Esophagus muscularis mucosa (tissue), 4 donors: ENCODE measurements at regions not wholly inside any gene's neighbourhood (a gene's known extent, or its start where the extent isn't known, plus 50 kb on each side); places are given as distances from the start of the nearest gene placed in this dataset.

Experiments used
- EP300 ChIP-seq: sonication (generic); formaldehyde crosslinking; IDR thresholded peaks from one replicate; pipeline ENCODE4 v1.6.1; 2017; ENCODE audit warnings: antibody characterized with exemption
- POLR2A ChIP-seq: fragments of 450-650 bp; IDR thresholded peaks from one replicate; pipeline ENCODE4 v1.6.1; 2017; ENCODE audit warnings: antibody characterized with exemption, moderate library complexity, mild to moderate bottlenecking, low read depth
- POLR2AphosphoS5 ChIP-seq, 2 donors: sonication (generic); formaldehyde crosslinking; IDR thresholded peaks; one replicate each; pipeline ENCODE4 v1.6.1; 2017; ENCODE audit warnings: antibody characterized with exemption in 2 of 2
- TF ChIP-seq, protein P1 (sequence below), 3 experiments: fragments of 200-600 bp in 2 of 3; fragments of 450-650 bp in 1 of 3; sonication (generic) in 2 of 3; IDR thresholded peaks; one replicate each; pipeline ENCODE4 v1.5.1; 2017 to 2019; ENCODE audit warnings: antibody characterized with exemption in 3 of 3, mild to moderate bottlenecking in 2 of 3, moderate library complexity in 1 of 3

DNA sequence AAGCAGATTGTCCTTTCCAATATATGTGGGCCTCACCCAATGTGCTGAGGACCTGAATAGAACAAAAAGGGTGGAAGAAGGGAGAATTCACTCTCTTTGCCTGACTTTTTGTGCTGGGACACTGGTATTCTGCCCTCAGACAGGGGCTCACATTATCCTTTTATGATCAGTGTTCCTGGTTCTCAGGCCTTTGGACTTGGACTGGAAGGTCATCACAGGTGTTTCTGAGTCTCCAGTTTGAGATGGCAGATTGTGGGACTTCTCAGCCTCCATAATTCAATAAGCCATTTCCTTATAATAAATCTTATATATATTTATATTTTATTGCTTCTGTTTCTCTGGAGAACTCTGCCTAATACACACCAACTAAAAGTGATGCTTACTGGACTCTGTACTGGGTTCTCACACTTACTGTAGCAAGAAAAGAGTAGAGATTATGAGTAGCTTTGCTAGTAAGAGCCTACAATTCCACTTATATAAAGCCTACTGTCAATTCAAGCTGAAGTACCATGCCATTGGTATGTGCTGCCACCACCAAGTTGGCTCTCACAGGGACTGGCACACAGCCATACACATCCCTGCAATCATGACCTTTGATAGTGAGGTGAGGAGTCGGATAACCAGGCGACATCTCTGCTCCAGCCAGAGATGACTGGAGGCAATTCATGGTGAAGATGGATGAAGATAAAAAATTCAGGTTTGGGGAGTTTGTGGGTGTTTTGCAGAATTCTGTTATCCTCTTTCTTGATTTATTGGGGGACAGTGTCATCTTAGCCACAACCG is 130.7 kb upstream of the NR3C1 start:
- TF ChIP-seq, protein P1, sequence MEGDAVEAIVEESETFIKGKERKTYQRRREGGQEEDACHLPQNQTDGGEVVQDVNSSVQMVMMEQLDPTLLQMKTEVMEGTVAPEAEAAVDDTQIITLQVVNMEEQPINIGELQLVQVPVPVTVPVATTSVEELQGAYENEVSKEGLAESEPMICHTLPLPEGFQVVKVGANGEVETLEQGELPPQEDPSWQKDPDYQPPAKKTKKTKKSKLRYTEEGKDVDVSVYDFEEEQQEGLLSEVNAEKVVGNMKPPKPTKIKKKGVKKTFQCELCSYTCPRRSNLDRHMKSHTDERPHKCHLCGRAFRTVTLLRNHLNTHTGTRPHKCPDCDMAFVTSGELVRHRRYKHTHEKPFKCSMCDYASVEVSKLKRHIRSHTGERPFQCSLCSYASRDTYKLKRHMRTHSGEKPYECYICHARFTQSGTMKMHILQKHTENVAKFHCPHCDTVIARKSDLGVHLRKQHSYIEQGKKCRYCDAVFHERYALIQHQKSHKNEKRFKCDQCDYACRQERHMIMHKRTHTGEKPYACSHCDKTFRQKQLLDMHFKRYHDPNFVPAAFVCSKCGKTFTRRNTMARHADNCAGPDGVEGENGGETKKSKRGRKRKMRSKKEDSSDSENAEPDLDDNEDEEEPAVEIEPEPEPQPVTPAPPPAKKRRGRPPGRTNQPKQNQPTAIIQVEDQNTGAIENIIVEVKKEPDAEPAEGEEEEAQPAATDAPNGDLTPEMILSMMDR (IDR thresholded peaks at IDR 0.05) = no peak
- TF ChIP-seq POLR2AphosphoS5 (IDR thresholded peaks at IDR 0.05) (no peak), POLR2A (no peak), EP300 (no peak)
